ENCODE measurements at regions not wholly inside any gene's neighbourhood (a gene's known extent, or its start where the extent isn't known, plus 50 kb on each side); places are given as distances from the start of the nearest gene placed in this dataset.
"Not testable (repeated sequence)": the region's sequence is repeated elsewhere in the genome, so short reads cannot be mapped to it uniquely, and the experiment has no call there.

GRCh38 chr3:80350771-80351170 is 583.0 kb upstream of the ROBO1 start:
- no peak for DNase-seq (ENCODE audit: extremely low read depth, low read depth)
- TF ChIP-seq CTCF (IDR thresholded peaks at IDR 0.05; ENCODE audit: low read depth, low read length, missing control alignments), result no peak
- no peak overlapping the region for H3K4me3 ChIP-seq (replicated peaks; ENCODE audit: low read depth, low read length)

GRCh38 chr3:80338366-80338765 is 570.6 kb upstream of the ROBO1 start:
- DNase-seq (ENCODE audit: extremely low read depth, low read depth), result no peak
- no peak for TF ChIP-seq CTCF (IDR thresholded peaks at IDR 0.05; ENCODE audit: low read depth, low read length, missing control alignments)
- H3K4me3 ChIP-seq (replicated peaks; ENCODE audit: low read depth, low read length), result no peak overlapping the region

- DNase-seq (ENCODE audit: extremely low read depth, low read depth), result no peak
- TF ChIP-seq CTCF (IDR thresholded peaks at IDR 0.05; ENCODE audit: low read depth, low read length, missing control alignments), result no peak
Measured at GRCh38 chr3:80334534-80334933, 566.7 kb upstream of the ROBO1 start.

GRCh38 chr3:80331494-80332170 is 563.8 kb upstream of the ROBO1 start:
- no peak for DNase-seq (ENCODE audit: extremely low read depth, low read depth)
- TF ChIP-seq CTCF (IDR thresholded peaks at IDR 0.05; ENCODE audit: low read depth, low read length, missing control alignments), result no peak

More at GRCh38 chr3:80334534-80334933, 566.7 kb upstream of the ROBO1 start:
- no peak overlapping the region for H3K4me3 ChIP-seq (replicated peaks; ENCODE audit: low read depth, low read length)

GRCh38 chr3:80314541-80314940 is 546.7 kb upstream of the ROBO1 start:
- H3K4me3 ChIP-seq (replicated peaks; ENCODE audit: low read depth, low read length), result not testable (repeated sequence)

More at GRCh38 chr3:80331494-80332170, 563.8 kb upstream of the ROBO1 start:
- H3K4me3 ChIP-seq (replicated peaks; ENCODE audit: low read depth, low read length), result no peak overlapping the region

GRCh38 chr3:80308637-80309036 is 540.8 kb upstream of the ROBO1 start:
- TF ChIP-seq CTCF (IDR thresholded peaks at IDR 0.05; ENCODE audit: low read depth, low read length, missing control alignments), result no peak

More at GRCh38 chr3:80314541-80314940, 546.7 kb upstream of the ROBO1 start:
- not testable (repeated sequence) for DNase-seq (ENCODE audit: extremely low read depth, low read depth)

GRCh38 chr3:80307844-80308243 is 540.0 kb upstream of the ROBO1 start:
- DNase-seq (ENCODE audit: extremely low read depth, low read depth), result no peak
- TF ChIP-seq CTCF (IDR thresholded peaks at IDR 0.05; ENCODE audit: low read depth, low read length, missing control alignments), result no peak

More at GRCh38 chr3:80308637-80309036, 540.8 kb upstream of the ROBO1 start:
- DNase-seq (ENCODE audit: extremely low read depth, low read depth), result no peak
- no peak overlapping the region for H3K4me3 ChIP-seq (replicated peaks; ENCODE audit: low read depth, low read length)

More at GRCh38 chr3:80307844-80308243, 540.0 kb upstream of the ROBO1 start:
- no peak overlapping the region for H3K4me3 ChIP-seq (replicated peaks; ENCODE audit: low read depth, low read length)
